ENCODE measurements at regions not wholly inside any gene's neighbourhood (a gene's known extent, or its start where the extent isn't known, plus 50 kb on each side); places are given as distances from the start of the nearest gene placed in this dataset.

DNA sequence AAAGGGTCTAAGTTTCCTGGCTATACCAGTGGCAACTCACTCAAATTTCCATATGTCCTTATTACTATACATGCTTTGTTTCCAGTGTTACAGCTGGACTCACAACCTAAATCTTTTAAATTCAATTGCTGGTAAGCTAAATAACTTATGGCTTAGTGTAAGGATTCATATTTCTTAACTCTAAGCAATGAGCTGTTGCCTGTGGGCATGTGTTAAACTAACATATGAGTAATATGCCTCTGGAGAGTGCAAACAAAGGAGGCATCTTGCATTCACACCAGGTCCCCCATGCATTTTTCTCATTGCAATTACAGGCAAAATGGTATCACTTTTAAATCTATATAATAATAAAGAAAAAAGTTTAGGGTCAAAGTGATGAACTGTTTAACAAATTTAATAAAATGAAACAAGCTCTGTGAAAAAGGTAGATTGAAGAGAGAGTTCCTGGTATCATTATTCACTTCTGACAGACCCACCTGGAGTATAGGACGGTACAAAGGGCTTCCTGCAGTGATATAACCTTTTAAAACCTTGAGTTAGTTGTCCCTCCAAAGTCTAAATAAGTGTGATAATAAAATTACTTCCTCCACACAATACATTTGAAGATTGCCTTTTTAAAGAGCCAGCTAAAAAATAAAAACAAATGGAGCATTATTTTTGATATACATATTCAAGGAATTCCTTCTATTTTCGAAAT, 57.6 kb upstream of the HMGCLL1 start:
- 19% methylated on average over 2 of the region's 2 CpGs for WGBS (ENCODE audit: missing lambda C conversion rate)
- Histone ChIP-seq H3K27ac (peak overlapping the region; percentile 43 to 68), H3K4me2 (peak overlapping the region; percentile 62), H3K4me3 (no peak overlapping the region), H3K4me1 (peaks cover 31% of the 10 kb centered on the region), H3K9me3 (no peaks in the 10 kb centered on the region)
- TF ChIP-seq RAD21 (conservative IDR thresholded peaks at IDR 0.05 in 1 of 2, IDR thresholded peaks at IDR 0.05 in 1 of 2) = peak in 1 of 2 experiments; percentile 2; a peak in 1 of 5 replicates
- TF ChIP-seq, protein P1, sequence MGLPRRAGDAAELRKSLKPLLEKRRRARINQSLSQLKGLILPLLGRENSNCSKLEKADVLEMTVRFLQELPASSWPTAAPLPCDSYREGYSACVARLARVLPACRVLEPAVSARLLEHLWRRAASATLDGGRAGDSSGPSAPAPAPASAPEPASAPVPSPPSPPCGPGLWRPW (IDR thresholded peaks at IDR 0.05) = no peak
- TF ChIP-seq GATA3 (IDR thresholded peaks at IDR 0.05; ENCODE audit: borderline replicate concordance) = peak; percentile 61; the same call in 1 of the 2 replicates
- TF ChIP-seq EP300 (IDR thresholded peaks at IDR 0.05) = peak in 1 of 2 experiments; percentile 46; a peak in 1 of 5 replicates
- TF ChIP-seq, protein P2, sequence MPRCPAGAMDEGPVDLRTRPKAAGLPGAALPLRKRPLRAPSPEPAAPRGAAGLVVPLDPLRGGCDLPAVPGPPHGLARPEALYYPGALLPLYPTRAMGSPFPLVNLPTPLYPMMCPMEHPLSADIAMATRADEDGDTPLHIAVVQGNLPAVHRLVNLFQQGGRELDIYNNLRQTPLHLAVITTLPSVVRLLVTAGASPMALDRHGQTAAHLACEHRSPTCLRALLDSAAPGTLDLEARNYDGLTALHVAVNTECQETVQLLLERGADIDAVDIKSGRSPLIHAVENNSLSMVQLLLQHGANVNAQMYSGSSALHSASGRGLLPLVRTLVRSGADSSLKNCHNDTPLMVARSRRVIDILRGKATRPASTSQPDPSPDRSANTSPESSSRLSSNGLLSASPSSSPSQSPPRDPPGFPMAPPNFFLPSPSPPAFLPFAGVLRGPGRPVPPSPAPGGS (IDR thresholded peaks at IDR 0.05) = 0 out of 3 replicates have a peak, but pooled peaks have one; percentile 22
- TF ChIP-seq FOSB (CRISPR knock-in tag; IDR thresholded peaks at IDR 0.05) = no peak
- 0 out of 2 replicates have a peak, but pooled peaks have one; percentile 46 for TF ChIP-seq FOSL2 (IDR thresholded peaks at IDR 0.05)
- peak; percentile 77 for TF ChIP-seq FOSL2 (CRISPR knock-in tag; IDR thresholded peaks at IDR 0.05)
- TF ChIP-seq CEBPB (IDR thresholded peaks at IDR 0.05) = peak; percentile 49 to 66
- TF ChIP-seq, protein P3, sequence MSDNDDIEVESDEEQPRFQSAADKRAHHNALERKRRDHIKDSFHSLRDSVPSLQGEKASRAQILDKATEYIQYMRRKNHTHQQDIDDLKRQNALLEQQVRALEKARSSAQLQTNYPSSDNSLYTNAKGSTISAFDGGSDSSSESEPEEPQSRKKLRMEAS (IDR thresholded peaks at IDR 0.05) = 0 out of 2 replicates have a peak, but pooled peaks have one; percentile 28
- no peak for TF ChIP-seq HOXB5 (CRISPR knock-in tag; IDR thresholded peaks at IDR 0.05)
- TF ChIP-seq JUN (IDR thresholded peaks at IDR 0.05) = 0 out of 5 replicates have a peak, but pooled peaks of 1 of the 2 experiments have one; percentile 34
- no peak for TF ChIP-seq FOXS1 (CRISPR knock-in tag; IDR thresholded peaks at IDR 0.05)
- peak; percentile 69 for TF ChIP-seq JUNB (IDR thresholded peaks at IDR 0.05)
- ChIA-PET POLR2A (no interaction called here), CTCF (no interaction called here)
- peak; percentile 85 to 95 for ATAC-seq
- no peak for FAIRE-seq
- peak; percentile 25 to 63 for DNase-seq (ENCODE audit: low read depth in 1 of 2, low spot score in 1 of 2)

DNA sequence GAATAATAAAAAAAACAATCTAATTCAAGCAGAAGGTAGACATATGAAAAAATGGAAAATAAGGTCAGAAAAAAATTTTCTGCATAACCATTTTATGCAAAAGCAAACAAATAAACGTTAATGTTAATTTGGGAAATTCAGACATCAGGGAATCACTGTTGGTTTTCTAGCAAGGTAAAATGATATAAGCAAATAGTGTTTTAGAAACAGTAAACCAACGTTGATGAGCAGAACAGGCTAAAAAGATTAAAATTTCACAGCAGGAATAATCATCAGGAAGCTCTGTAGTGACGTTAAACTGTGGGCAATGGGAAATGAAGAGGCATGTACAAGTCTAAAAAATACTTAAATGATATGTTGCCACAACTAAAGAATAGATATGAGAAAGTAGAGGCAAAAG, 54.5 kb upstream of the HMGCLL1 start:
- WGBS (ENCODE audit: missing lambda C conversion rate) = 78% methylated on average over 3 of the region's 3 CpGs
- ATAC-seq = no peak
- TF ChIP-seq POLR2AphosphoS2 (conservative IDR thresholded peaks at IDR 0.05; ENCODE audit: low read length) (no peak), ESRRA (IDR thresholded peaks at IDR 0.05; ENCODE audit: borderline replicate concordance, low read length) (no peak), EP300 (IDR thresholded peaks at IDR 0.05) (no peak), CEBPB (IDR thresholded peaks at IDR 0.05) (no peak), HOXB13 (CRISPR knock-in tag; IDR thresholded peaks at IDR 0.05; ENCODE audit: low read depth) (no peak), RFX5 (IDR thresholded peaks at IDR 0.05) (no peak), RCOR1 (IDR thresholded peaks at IDR 0.05; ENCODE audit: low read depth, low read length) (no peak), GATA3 (IDR thresholded peaks at IDR 0.05; ENCODE audit: borderline replicate concordance) (no peak), ZNF302 (CRISPR knock-in tag; IDR thresholded peaks at IDR 0.05) (no peak), HOXA7 (CRISPR knock-in tag; IDR thresholded peaks at IDR 0.05) (no peak), TFCP2L1 (CRISPR knock-in tag; IDR thresholded peaks at IDR 0.05) (no peak), ZC3H11A (IDR thresholded peaks at IDR 0.05) (no peak), RAD21 (conservative IDR thresholded peaks at IDR 0.05 in 1 of 2, IDR thresholded peaks at IDR 0.05 in 1 of 2) (no peak), SMC3 (IDR thresholded peaks at IDR 0.05) (no peak), RNF2 (IDR thresholded peaks at IDR 0.05; ENCODE audit: borderline replicate concordance, low read depth) (no peak)
- TF ChIP-seq, protein P4, sequence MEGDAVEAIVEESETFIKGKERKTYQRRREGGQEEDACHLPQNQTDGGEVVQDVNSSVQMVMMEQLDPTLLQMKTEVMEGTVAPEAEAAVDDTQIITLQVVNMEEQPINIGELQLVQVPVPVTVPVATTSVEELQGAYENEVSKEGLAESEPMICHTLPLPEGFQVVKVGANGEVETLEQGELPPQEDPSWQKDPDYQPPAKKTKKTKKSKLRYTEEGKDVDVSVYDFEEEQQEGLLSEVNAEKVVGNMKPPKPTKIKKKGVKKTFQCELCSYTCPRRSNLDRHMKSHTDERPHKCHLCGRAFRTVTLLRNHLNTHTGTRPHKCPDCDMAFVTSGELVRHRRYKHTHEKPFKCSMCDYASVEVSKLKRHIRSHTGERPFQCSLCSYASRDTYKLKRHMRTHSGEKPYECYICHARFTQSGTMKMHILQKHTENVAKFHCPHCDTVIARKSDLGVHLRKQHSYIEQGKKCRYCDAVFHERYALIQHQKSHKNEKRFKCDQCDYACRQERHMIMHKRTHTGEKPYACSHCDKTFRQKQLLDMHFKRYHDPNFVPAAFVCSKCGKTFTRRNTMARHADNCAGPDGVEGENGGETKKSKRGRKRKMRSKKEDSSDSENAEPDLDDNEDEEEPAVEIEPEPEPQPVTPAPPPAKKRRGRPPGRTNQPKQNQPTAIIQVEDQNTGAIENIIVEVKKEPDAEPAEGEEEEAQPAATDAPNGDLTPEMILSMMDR (IDR thresholded peaks at IDR 0.05) = no peak
- TF ChIP-seq, protein P5, sequence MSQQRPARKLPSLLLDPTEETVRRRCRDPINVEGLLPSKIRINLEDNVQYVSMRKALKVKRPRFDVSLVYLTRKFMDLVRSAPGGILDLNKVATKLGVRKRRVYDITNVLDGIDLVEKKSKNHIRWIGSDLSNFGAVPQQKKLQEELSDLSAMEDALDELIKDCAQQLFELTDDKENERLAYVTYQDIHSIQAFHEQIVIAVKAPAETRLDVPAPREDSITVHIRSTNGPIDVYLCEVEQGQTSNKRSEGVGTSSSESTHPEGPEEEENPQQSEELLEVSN (IDR thresholded peaks at IDR 0.05; ENCODE audit: borderline replicate concordance, low read depth) = no peak
- TF ChIP-seq, protein P2 (IDR thresholded peaks at IDR 0.05) = no peak
- TF ChIP-seq, protein P6, sequence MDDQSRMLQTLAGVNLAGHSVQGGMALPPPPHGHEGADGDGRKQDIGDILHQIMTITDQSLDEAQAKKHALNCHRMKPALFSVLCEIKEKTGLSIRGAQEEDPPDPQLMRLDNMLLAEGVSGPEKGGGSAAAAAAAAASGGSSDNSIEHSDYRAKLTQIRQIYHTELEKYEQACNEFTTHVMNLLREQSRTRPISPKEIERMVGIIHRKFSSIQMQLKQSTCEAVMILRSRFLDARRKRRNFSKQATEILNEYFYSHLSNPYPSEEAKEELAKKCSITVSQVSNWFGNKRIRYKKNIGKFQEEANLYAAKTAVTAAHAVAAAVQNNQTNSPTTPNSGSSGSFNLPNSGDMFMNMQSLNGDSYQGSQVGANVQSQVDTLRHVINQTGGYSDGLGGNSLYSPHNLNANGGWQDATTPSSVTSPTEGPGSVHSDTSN (IDR thresholded peaks at IDR 0.05) = no peak
- TF ChIP-seq, protein P7, sequence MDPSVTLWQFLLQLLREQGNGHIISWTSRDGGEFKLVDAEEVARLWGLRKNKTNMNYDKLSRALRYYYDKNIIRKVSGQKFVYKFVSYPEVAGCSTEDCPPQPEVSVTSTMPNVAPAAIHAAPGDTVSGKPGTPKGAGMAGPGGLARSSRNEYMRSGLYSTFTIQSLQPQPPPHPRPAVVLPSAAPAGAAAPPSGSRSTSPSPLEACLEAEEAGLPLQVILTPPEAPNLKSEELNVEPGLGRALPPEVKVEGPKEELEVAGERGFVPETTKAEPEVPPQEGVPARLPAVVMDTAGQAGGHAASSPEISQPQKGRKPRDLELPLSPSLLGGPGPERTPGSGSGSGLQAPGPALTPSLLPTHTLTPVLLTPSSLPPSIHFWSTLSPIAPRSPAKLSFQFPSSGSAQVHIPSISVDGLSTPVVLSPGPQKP (IDR thresholded peaks at IDR 0.05; ENCODE audit: low read depth, low read length) = no peak

More for the DNA sequence above, 54.5 kb upstream of the HMGCLL1 start:
- Histone ChIP-seq H3K27ac (no peak overlapping the region), H3K9me3 (no peaks in the 10 kb centered on the region), H3K4me3 (no peak overlapping the region), H3K4me1 (peaks cover 31% of the 10 kb centered on the region), H3K4me2 (no peak overlapping the region)
- no peak for DNase-seq (ENCODE audit: low read depth in 1 of 2, low spot score in 1 of 2)
- ChIA-PET CTCF (no interaction called here), POLR2A (no interaction called here)
- FAIRE-seq = no peak
